ENCODE measurements at regions not wholly inside any gene's neighbourhood (a gene's known extent, or its start where the extent isn't known, plus 50 kb on each side); places are given as distances from the start of the nearest gene placed in this dataset.

- TF ChIP-seq CTCF (IDR thresholded peaks at IDR 0.05) = no peak
- TF ChIP-seq POLR2AphosphoS5 (IDR thresholded peaks at IDR 0.05; ENCODE audit: low read depth, low read length) = no peak
- TF ChIP-seq, protein P1, sequence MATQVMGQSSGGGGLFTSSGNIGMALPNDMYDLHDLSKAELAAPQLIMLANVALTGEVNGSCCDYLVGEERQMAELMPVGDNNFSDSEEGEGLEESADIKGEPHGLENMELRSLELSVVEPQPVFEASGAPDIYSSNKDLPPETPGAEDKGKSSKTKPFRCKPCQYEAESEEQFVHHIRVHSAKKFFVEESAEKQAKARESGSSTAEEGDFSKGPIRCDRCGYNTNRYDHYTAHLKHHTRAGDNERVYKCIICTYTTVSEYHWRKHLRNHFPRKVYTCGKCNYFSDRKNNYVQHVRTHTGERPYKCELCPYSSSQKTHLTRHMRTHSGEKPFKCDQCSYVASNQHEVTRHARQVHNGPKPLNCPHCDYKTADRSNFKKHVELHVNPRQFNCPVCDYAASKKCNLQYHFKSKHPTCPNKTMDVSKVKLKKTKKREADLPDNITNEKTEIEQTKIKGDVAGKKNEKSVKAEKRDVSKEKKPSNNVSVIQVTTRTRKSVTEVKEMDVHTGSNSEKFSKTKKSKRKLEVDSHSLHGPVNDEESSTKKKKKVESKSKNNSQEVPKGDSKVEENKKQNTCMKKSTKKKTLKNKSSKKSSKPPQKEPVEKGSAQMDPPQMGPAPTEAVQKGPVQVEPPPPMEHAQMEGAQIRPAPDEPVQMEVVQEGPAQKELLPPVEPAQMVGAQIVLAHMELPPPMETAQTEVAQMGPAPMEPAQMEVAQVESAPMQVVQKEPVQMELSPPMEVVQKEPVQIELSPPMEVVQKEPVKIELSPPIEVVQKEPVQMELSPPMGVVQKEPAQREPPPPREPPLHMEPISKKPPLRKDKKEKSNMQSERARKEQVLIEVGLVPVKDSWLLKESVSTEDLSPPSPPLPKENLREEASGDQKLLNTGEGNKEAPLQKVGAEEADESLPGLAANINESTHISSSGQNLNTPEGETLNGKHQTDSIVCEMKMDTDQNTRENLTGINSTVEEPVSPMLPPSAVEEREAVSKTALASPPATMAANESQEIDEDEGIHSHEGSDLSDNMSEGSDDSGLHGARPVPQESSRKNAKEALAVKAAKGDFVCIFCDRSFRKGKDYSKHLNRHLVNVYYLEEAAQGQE (IDR thresholded peaks at IDR 0.05; ENCODE audit: insufficient read depth in 1 of 2, low read depth in 2 of 2, low read length in 1 of 2) = no peak
Measured at GRCh38 chr3:73243740-73244139, 182.3 kb downstream of the EBLN2 start.

Data from Panc1 (cell line).